NCI-H2081 (cell line): ENCODE measurements at regions not wholly inside any gene's neighbourhood (a gene's known extent, or its start where the extent isn't known, plus 50 kb on each side); places are given as distances from the start of the nearest gene placed in this dataset.

ENCODE experiments used
- DNase-seq, 2 experiments: peaks; one replicate each; lab custom pipeline; 2025; lab: John Stamatoyannopoulos, UW

GRCh38 chr5:4116834-4117233 lies 521.2 kb downstream of the IRX1 start:
- no peak for DNase-seq

DNA sequence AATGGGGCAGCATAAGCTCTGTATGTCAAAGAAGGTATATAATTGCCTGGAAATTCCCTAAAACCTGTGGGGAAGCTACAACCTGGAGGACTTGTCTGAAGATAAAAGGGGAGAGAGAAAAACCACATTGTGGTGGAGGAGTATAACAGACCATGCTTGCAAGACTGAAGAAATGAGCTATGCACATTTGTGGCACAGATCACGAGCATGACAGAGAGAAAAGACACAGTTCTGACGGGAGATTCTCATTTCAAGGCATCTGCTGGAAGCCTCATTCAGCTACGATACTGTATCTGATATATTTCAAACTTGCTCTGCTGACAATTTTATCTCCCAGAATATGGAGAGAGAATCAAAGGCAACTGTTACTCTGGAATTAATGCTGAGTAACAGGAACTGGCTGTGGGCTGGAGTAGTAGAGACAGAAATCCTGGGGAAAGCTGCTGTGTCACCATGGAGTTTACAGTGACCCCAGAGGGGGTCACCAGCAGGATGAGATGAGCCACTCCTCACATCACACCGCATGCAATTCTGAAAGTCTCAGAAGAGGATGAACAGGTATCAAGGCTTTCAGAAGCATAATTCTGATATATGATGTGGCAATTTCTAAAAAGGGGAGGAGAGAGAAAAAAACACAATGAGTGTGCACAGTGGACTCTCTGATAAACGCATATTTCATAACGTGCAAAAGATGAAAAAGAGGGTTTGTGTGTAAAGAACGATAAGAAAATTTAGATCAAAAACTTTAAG lies 528.8 kb downstream of the IRX1 start:
- no peak for DNase-seq

GRCh38 chr5:4128994-4129393 lies 533.4 kb downstream of the IRX1 start:
- no peak for DNase-seq

GRCh38 chr5:4129523-4129922 lies 533.9 kb downstream of the IRX1 start:
- no peak for DNase-seq

DNA sequence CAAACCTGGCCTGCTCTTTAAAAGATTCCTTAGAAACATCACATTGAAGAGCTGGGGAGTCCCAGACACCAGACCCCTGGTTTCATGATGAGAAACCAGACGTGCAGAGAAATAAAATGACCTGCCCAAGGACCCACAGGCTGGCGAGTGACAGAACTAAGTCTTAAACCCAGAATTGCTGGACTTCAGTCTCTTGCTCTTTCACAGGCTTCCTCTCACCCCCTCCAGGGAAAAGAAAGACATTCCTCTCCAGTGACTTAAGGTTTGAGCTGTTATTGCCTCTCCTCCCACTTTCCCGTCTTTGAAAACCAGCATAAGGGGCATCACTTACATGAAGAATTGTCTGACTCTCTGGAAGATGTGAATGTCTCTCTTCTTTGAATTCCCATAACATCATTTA lies 535.2 kb downstream of the IRX1 start:
- DNase-seq, result no peak

DNA sequence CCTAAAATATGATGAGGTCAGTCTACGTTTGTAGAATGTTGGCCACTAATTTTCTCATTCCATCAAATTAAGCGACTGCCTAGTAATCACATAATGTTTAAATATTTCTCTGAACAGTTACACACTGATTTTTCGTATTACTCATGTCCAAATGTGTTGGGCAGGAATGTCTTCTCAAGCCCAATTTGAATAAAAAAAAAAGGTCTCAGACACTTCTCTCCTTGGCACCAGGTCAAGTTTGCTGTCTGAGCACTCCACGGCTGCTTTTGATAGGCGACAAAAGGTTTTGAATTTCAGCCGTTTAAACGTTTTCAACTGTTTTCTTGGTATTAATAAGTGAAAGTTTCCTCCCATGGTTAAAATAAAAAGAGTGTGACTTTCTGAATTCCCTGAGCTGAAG lies 542.1 kb downstream of the IRX1 start:
- DNase-seq, result no peak

GRCh38 chr5:4142842-4143241 lies 547.2 kb downstream of the IRX1 start:
- DNase-seq, result no peak

GRCh38 chr5:4144411-4145007 lies 548.9 kb downstream of the IRX1 start:
- no peak for DNase-seq

DNA sequence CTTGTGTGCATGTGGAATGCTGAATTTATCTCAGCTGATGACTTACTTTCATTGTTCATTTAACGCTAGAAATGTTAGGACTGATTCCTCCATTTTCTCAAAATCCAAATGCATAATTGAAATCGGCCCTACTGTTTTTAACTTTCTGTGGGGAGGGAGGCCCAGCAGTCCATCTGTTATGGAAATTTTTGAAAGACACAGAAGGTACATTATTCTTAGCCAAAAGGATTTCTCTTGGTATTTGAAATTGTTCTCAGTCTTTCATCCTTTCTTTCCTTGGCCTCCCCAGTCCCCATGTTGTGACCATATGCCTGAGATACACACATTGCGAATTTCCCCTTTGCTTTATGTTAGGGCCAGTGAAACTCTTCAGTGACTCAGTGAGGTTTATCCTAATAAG lies 549.9 kb downstream of the IRX1 start:
- DNase-seq, result no peak

GRCh38 chr5:4148009-4148408 lies 552.4 kb downstream of the IRX1 start:
- no peak for DNase-seq

DNA sequence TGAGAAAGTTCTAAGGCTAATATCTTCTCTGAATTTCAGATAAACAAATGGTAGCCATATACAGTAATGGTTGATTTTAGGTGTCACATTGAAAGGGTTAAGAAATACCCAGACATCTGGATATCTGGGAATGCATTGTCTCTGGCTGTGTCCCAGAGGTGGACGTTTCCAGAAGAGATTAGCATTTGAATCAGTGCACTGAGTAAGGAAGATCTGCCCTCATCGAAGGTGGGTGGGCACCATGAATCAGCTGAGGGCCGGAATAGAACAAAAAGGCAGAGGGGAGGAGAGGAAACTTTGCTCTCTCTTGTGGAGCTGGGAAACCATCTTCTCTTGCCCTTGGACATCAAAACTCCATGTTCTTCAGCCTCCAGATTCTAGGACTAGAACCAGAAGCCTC lies 554.4 kb downstream of the IRX1 start:
- no peak for DNase-seq

GRCh38 chr5:4156153-4156552 lies 560.5 kb downstream of the IRX1 start:
- no peak for DNase-seq

DNA sequence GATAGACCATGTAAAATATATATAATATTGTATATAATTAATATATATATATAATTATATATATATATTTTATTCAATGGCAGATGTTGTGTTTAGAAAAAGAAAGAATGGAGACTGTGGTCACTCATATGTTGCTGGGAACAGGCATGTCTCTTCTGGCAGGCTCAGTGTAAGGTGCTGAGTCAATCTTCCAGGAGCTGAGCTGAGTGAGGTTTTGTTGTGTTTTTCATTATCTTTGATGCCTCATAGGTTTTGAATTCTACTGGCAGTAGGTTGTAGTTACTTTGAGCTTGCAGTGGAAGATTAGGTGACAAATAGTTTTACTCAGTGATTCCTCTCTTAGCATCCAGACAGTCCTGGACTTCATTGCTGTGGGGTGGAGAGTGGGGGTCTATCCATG lies 561.3 kb downstream of the IRX1 start:
- no peak for DNase-seq

GRCh38 chr5:4158750-4159447 lies 563.3 kb downstream of the IRX1 start:
- DNase-seq, result no peak

GRCh38 chr5:4159681-4160080 lies 564.0 kb downstream of the IRX1 start:
- DNase-seq, result no peak

DNA sequence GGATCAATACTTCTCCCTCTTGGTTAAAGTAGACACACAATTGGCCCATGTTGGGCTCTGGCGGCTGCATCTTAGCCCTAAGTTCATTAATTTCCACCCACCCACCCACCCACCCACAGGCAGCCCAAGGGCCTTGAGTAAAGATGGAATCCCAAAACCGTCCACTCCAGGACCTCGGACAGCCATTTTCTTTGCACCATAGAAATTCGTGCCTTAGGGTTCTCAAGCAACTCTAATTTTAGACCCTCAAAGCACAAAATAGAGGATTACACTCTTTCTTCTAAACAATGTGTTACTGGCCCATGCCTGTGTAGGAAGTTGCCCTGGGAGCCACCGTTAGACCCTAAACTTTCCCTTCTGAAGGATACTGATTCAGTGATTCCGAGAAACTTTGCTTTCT lies 568.5 kb downstream of the IRX1 start:
- DNase-seq, result no peak

DNA sequence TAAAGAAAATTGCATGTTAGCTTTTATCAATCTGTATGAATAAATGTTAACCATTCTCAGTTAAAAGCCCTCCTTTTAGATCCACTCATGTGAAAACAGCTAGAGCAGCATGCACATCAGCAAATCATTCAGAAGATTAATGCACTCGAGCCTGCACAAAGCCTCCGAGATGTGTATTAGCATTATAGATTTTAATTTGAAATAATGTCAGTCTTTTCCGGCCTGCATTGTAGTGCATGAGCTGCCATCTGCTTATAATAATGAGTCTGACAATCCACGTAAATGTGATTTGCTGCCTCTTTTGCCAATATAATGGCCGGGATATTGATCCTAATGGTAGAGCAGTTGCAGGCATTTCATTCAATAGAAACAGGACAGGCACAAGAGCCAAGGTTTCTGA lies 585.1 kb downstream of the IRX1 start:
- no peak for DNase-seq

DNA sequence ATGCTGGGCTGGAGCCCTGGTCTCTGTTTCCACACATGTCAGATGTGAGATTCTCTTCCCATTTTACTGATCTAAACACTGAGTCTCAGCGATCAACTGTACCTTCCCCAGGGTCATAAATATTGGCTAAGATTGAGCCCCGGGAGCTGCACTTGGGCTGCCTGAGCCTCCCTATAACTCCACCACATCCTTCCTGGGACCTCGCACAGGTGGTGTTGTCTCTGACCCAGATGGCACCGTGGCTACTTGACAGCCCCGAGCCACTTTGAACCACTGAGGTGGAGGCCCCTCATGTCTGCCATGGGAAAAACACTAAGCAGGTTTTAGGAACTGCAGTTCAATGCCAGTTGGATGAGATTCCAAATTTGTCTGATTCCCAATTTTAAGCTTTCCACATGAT lies 586.5 kb downstream of the IRX1 start:
- no peak for DNase-seq

- no peak for DNase-seq
Measured at GRCh38 chr5:4185127-4185526, 589.5 kb downstream of the IRX1 start.

DNA sequence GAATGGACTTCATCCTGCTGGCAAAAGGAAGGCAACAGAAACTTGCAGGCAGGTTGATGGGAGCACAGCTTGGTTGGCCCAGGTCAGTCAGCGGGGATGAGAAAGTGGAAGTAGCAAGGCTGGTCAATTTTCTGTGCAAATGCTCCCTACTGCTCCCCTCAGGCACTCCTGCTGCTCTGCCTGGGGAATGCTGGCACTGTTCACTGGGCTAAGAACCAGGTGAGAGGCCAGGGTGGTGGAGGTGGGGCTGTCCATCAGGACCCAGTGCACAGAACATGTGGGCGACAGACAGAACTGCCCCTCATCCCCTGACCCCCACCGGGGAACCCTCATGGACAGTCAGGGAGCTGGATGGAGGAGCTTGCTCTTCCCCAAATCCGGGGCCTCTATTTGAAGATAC lies 593.1 kb downstream of the IRX1 start:
- no peak for DNase-seq

DNA sequence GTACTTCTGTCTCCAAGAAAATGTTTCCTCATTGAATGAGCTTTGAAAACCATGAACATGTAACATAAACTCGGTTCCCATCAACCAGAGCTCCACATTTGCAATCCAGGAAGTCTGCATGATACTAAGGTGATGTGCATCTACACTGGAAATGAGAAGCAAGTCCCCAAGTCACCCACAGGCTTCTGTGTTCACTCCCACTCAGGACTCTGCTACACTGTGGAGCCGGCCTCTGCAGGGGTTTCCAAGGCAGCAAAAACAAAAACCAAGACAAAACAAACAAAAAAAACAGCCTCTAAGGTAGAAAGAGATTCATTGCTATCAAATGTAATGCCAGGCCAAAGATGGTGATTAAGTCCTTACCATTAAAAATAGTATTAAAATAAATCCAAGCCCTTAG lies 593.7 kb downstream of the IRX1 start:
- no peak for DNase-seq

DNA sequence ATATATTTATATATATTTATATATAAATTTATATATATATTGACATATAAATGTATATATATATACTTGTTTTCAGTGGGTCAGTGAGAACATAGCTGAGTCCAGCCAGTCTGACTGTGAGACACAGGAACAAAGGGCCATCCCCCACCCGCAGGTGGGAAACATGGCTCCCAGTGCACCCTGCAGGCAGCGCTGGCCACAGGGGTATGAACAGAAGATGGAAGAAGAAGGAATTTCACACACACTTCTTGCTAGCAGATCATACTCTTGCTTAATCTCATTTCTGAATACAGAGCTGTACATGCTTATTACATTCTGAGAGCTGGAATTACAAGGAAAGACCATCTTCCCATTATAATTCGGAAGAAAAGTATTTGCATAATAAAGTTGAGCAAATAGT lies 595.4 kb downstream of the IRX1 start:
- no peak for DNase-seq

- no peak for DNase-seq
Measured at GRCh38 chr5:4191703-4192102, 596.1 kb downstream of the IRX1 start.

- no peak for DNase-seq
Measured at GRCh38 chr5:4192111-4192510, 596.5 kb downstream of the IRX1 start.
